HCT116 (cell line): ENCODE measurements at regions not wholly inside any gene's neighbourhood (a gene's known extent, or its start where the extent isn't known, plus 50 kb on each side); places are given as distances from the start of the nearest gene placed in this dataset.

Experiments used
- ATAC-seq: fragments of 200-7000 bp; cut with Tn5 transposase; 2 replicates; pipeline ENCODE4 v1.9.1; 2020; ENCODE audit warnings: mild to moderate bottlenecking, moderate library complexity
- BruUV-seq: library from RNA; stranded (reverse); fragments of 400-500 nt; replicated peaks from 2 replicates; lab custom pipeline; 2021; lab: Mats Ljungman, UMichigan
- CTCF ChIA-PET: fragments of 300-600 bp; sonication (Branson Sonifier 250); formaldehyde crosslinking; loops from one replicate; lab custom pipeline; 2021; ENCODE audit warnings: antibody characterized with exemption; lab: Charles Lee
- POLR2A ChIA-PET: fragments of 300-600, 350-600 bp; sonication (Branson Sonifier 250); formaldehyde crosslinking; loops from one replicate; lab custom pipeline; 2021; ENCODE audit warnings: antibody characterized with exemption; lab: Charles Lee
- RAD21 ChIA-PET, 2 experiments: fragments of 300-600 bp; sonication (Branson Sonifier 250); formaldehyde crosslinking; loops; one replicate each; lab custom pipeline; 2023; ENCODE audit warnings: low total read pairs in 2 of 2; ENCODE audit not compliant: uncharacterized antibody in 2 of 2, unreplicated experiment in 2 of 2, low non-redundant PET in 1 of 2; lab: Charles Lee
- DNase-seq: peaks from one replicate; pipeline ENCODE4 v3.0.0-alpha.2; 2010; ENCODE audit warnings: low read depth, low spot score
- H2AFZ ChIP-seq: fragments of 200-600 bp; shearing (Covaris generic), sonication (generic); 2 replicates; pipeline ENCODE4 v1.6.1; 2017; ENCODE audit warnings: low read depth, mixed run types, mixed read lengths, antibody characterized with exemption, low read length; ENCODE audit not compliant: poor library complexity, severe bottlenecking
- H3K27ac ChIP-seq: 2 replicates; pipeline ENCODE4 v1.5.1; 2012; ENCODE audit warnings: low read depth, low read length
- H3K27me3 ChIP-seq: fragments of 200-600 bp; sonication (generic); 2 replicates; pipeline ENCODE4 v1.6.1; 2016; ENCODE audit warnings: mixed run types, low read length, mixed read lengths; ENCODE audit not compliant: insufficient read depth
- H3K36me3 ChIP-seq, 2 experiments: fragments of 200-500 bp in 1 of 2; fragments of 200-600 bp in 1 of 2; sonication (Bioruptor generic) in 1 of 2; sonication (generic) in 1 of 2; 2 replicates each; pipeline versions ENCODE4 v1.5.1 to v1.6.1; 2014 to 2016; ENCODE audit warnings: low read length in 2 of 2, inconsistent platforms in 1 of 2, mixed read lengths in 1 of 2, mixed run types in 1 of 2; ENCODE audit not compliant: insufficient read depth in 2 of 2, control insufficient read depth in 1 of 2
- H3K4me1 ChIP-seq, 2 experiments: fragments of 200-600 bp in 1 of 2; sonication (generic) in 1 of 2; 2 replicates each; pipeline versions ENCODE4 v1.5.1 to v1.6.1; 2012 to 2017; ENCODE audit warnings: low read length in 2 of 2, inconsistent platforms in 1 of 2, mild to moderate bottlenecking in 1 of 2, mixed read lengths in 1 of 2, mixed run types in 1 of 2, moderate library complexity in 1 of 2; ENCODE audit not compliant: insufficient read depth in 2 of 2, control insufficient read depth in 1 of 2
- H3K4me2 ChIP-seq: fragments of 200-600 bp; sonication (generic); 2 replicates; pipeline ENCODE4 v1.6.1; 2017; ENCODE audit warnings: mixed run types, low read length, mixed read lengths
- H3K4me3 ChIP-seq, 2 experiments: fragments of 200-600 bp in 1 of 2; sonication (generic) in 1 of 2; replicated peaks in 1 of 2; 2 replicates each; pipeline ENCODE4 v1.5.1; 2011 to 2016; ENCODE audit warnings: low read length in 2 of 2, control low read depth in 1 of 2, low read depth in 1 of 2, mild to moderate bottlenecking in 1 of 2, mixed read lengths in 1 of 2, mixed run types in 1 of 2
- H3K79me2 ChIP-seq: fragments of 200-600 bp; sonication (generic); 2 replicates; pipeline ENCODE4 v1.6.1; 2017; ENCODE audit warnings: mild to moderate bottlenecking, mixed run types, low read length, moderate library complexity, mixed read lengths; ENCODE audit not compliant: insufficient read depth
- H3K9ac ChIP-seq: fragments of 200-600 bp; sonication (generic); 2 replicates; pipeline ENCODE4 v1.6.1; 2016; ENCODE audit warnings: low read length, mixed read lengths
- H3K9me2 ChIP-seq: fragments of 200-600 bp; sonication (generic), shearing (Covaris generic); 2 replicates; pipeline ENCODE4 v1.6.1; 2017; ENCODE audit warnings: mixed run types, mild to moderate bottlenecking, moderate library complexity; ENCODE audit not compliant: insufficient read depth
- H3K9me3 ChIP-seq, 2 experiments: fragments of 200-500 bp in 1 of 2; fragments of 200-600 bp in 1 of 2; sonication (Bioruptor generic) in 1 of 2; sonication (generic) in 1 of 2; 2 replicates each; pipeline ENCODE4 v1.6.1; 2014 to 2017; ENCODE audit warnings: low read length in 2 of 2, mixed read lengths in 2 of 2, inconsistent platforms in 1 of 2, low read depth in 1 of 2, mild to moderate bottlenecking in 1 of 2, mixed run types in 1 of 2, moderate library complexity in 1 of 2; ENCODE audit not compliant: control insufficient read depth in 1 of 2, insufficient read depth in 1 of 2
- H4K20me1 ChIP-seq: fragments of 200-600 bp; sonication (generic), shearing (Covaris generic); 2 replicates; pipeline ENCODE4 v1.6.1; 2017; ENCODE audit warnings: mixed run types, mild to moderate bottlenecking, moderate library complexity; ENCODE audit not compliant: insufficient read depth
- ATF3 ChIP-seq: IDR thresholded peaks from 2 replicates; pipeline ENCODE4 v1.6.1; 2012
- CEBPB ChIP-seq: IDR thresholded peaks from 2 replicates; pipeline ENCODE4 v1.6.1; 2012; ENCODE audit warnings: low read depth
- CTCF ChIP-seq, 3 experiments: fragments of 200-600 bp in 1 of 3; sonication (generic) in 1 of 3; IDR thresholded peaks in 2 of 3; conservative IDR thresholded peaks in 1 of 3; 2 replicates each; pipeline ENCODE4 v1.5.1; 2012 to 2017; ENCODE audit warnings: low read depth in 2 of 3, low read length in 2 of 3, antibody characterized with exemption in 1 of 3, borderline replicate concordance in 1 of 3, control low read depth in 1 of 3, mild to moderate bottlenecking in 1 of 3, mixed read lengths in 1 of 3, mixed run types in 1 of 3, moderate library complexity in 1 of 3; ENCODE audit not compliant: insufficient read depth in 1 of 3
- EGR1 ChIP-seq: IDR thresholded peaks from 2 replicates; pipeline ENCODE4 v1.6.1; 2012; ENCODE audit warnings: low read depth
- ELF1 ChIP-seq: IDR thresholded peaks from 2 replicates; pipeline ENCODE4 v1.6.1; 2012; ENCODE audit warnings: low read depth, borderline replicate concordance
- EZH2phosphoT487 ChIP-seq: fragments of 200-600 bp; IDR thresholded peaks from 2 replicates; pipeline ENCODE4 v1.6.1; 2018; ENCODE audit warnings: antibody characterized with exemption, borderline replicate concordance
- MAX ChIP-seq: IDR thresholded peaks from 2 replicates; pipeline ENCODE4 v1.6.1; 2012
- RAD21 ChIP-seq: IDR thresholded peaks from 2 replicates; pipeline ENCODE4 v1.6.1; 2012; ENCODE audit warnings: low read depth, mild to moderate bottlenecking
- SP1 ChIP-seq: IDR thresholded peaks from 2 replicates; pipeline ENCODE4 v1.6.1; 2012; ENCODE audit warnings: low read depth
- TCF7L2 ChIP-seq: IDR thresholded peaks from 2 replicates; pipeline ENCODE4 v1.7.0; 2011; ENCODE audit warnings: borderline replicate concordance, inconsistent platforms; ENCODE audit not compliant: insufficient read depth, insufficient read length; ENCODE audit errors: extremely low read depth
- YY1 ChIP-seq: IDR thresholded peaks from 2 replicates; pipeline ENCODE4 v1.6.1; 2011; ENCODE audit warnings: low read length, low read depth, moderate library complexity, mild to moderate bottlenecking; ENCODE audit not compliant: insufficient replicate concordance; ENCODE audit errors: extremely low read depth
- ZBTB33 ChIP-seq: IDR thresholded peaks from 2 replicates; pipeline ENCODE4 v1.6.1; 2011; ENCODE audit warnings: mild to moderate bottlenecking, low read length, moderate library complexity; ENCODE audit not compliant: insufficient replicate concordance; ENCODE audit errors: extremely low read depth
- intact Hi-C: fragments of 100-400 bp; cut with micrococcal nuclease; formaldehyde crosslinking; loops from 2 replicates; pipeline ENCODE4 v1.10.0; 2022

- RAD21 ChIA-PET: no interaction called here
- intact Hi-C loops: no loop called here
- H3K79me2 ChIP-seq: no peaks in the 10 kb centered on the region
- H3K9ac ChIP-seq: no peak overlapping the region
- CTCF ChIA-PET: no interaction called here
- H3K4me2 ChIP-seq: no peak overlapping the region
- DNase-seq (no peak), ATAC-seq (no peak)
- no peaks in the 10 kb centered on the region for H3K9me3 ChIP-seq
- H3K27ac ChIP-seq: no peak overlapping the region
- H3K4me3 ChIP-seq: no peak overlapping the region
- TF ChIP-seq EZH2phosphoT487 (no peak), RAD21 (no peak), ZBTB33 (no peak), EGR1 (no peak)
- BruUV-seq: no TSS peak
- H3K36me3 ChIP-seq: no peaks in the 10 kb centered on the region
- no peaks in the 10 kb centered on the region for H3K27me3 ChIP-seq
- no peak overlapping the region for H2AFZ ChIP-seq
- POLR2A ChIA-PET: interaction anchor here (0.8 kb wide), 1 partner anchor 119 kb away, joined by 3 read pairs; no protein-coding TSS in a partner anchor
- no peaks in the 10 kb centered on the region for H3K9me2 ChIP-seq
- no peaks in the 10 kb centered on the region for H4K20me1 ChIP-seq
- H3K4me1 ChIP-seq: peaks cover under 1 to 5% of the 10 kb centered on the region in 2 experiments; a peak in 3 of 4 replicates
Observed at GRCh38 chr6:4682431-4683097, 93.6 kb upstream of the CDYL start.

GRCh38 chr6:4678506-4679300 lies 97.5 kb upstream of the CDYL start:
- Histone ChIP-seq H3K4me3 (no peak overlapping the region), H3K9me3 (no peaks in the 10 kb centered on the region), H4K20me1 (no peaks in the 10 kb centered on the region), H3K4me2 (no peak overlapping the region), H2AFZ (no peak overlapping the region), H3K79me2 (no peaks in the 10 kb centered on the region), H3K36me3 (no peaks in the 10 kb centered on the region), H3K4me1 (no peaks in the 10 kb centered on the region), H3K27ac (no peak overlapping the region), H3K9ac (no peak overlapping the region), H3K27me3 (no peaks in the 10 kb centered on the region), H3K9me2 (no peaks in the 10 kb centered on the region)
- no peak for ATAC-seq
- ChIA-PET RAD21 (no interaction called here), CTCF (no interaction called here), POLR2A (no interaction called here)
- no TSS peak for BruUV-seq
- intact Hi-C loops: no loop called here
- no peak for DNase-seq
- TF ChIP-seq CEBPB (no peak), CTCF (IDR thresholded peaks at IDR 0.05 in 2 of 3, conservative IDR thresholded peaks at IDR 0.05 in 1 of 3; ENCODE audit: borderline replicate concordance in 1 of 3, insufficient read depth in 1 of 3, low read depth in 2 of 3, low read length in 2 of 3) (no peak), YY1 (no peak), TCF7L2 (no peak), MAX (no peak), ATF3 (no peak), ELF1 (no peak), SP1 (no peak)
